ENCODE measurements at regions not wholly inside any gene's neighbourhood (a gene's known extent, or its start where the extent isn't known, plus 50 kb on each side); places are given as distances from the start of the nearest gene placed in this dataset.

DNA sequence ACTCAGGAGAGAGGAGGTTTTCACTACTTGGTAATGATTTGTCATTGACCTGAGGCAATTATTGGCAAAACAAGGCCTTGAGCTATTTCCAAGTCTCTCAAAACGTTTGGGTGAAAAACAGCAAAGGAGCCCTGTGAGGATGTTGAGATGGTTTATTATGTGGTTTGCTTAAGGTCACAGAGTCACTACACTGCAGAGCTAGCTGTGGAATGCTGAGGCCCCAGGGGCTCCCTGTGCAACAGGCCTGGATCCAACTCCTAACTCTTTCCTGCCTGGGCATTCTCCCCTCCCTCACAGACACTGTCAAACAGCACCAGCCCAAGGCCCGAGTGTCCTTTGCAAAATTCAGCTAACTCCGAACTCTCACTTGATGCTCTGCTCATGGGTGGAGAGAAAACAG, 754.6 kb upstream of the SOX11 start:
- no peak for TF ChIP-seq POLR2AphosphoS5 (IDR thresholded peaks at IDR 0.05; ENCODE audit: low read depth, low read length)
- no peak for TF ChIP-seq SIN3A (IDR thresholded peaks at IDR 0.05; ENCODE audit: borderline replicate concordance, insufficient read depth, low read length)
- TF ChIP-seq, protein P1, sequence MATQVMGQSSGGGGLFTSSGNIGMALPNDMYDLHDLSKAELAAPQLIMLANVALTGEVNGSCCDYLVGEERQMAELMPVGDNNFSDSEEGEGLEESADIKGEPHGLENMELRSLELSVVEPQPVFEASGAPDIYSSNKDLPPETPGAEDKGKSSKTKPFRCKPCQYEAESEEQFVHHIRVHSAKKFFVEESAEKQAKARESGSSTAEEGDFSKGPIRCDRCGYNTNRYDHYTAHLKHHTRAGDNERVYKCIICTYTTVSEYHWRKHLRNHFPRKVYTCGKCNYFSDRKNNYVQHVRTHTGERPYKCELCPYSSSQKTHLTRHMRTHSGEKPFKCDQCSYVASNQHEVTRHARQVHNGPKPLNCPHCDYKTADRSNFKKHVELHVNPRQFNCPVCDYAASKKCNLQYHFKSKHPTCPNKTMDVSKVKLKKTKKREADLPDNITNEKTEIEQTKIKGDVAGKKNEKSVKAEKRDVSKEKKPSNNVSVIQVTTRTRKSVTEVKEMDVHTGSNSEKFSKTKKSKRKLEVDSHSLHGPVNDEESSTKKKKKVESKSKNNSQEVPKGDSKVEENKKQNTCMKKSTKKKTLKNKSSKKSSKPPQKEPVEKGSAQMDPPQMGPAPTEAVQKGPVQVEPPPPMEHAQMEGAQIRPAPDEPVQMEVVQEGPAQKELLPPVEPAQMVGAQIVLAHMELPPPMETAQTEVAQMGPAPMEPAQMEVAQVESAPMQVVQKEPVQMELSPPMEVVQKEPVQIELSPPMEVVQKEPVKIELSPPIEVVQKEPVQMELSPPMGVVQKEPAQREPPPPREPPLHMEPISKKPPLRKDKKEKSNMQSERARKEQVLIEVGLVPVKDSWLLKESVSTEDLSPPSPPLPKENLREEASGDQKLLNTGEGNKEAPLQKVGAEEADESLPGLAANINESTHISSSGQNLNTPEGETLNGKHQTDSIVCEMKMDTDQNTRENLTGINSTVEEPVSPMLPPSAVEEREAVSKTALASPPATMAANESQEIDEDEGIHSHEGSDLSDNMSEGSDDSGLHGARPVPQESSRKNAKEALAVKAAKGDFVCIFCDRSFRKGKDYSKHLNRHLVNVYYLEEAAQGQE (IDR thresholded peaks at IDR 0.05; ENCODE audit: insufficient read depth in 1 of 2, low read depth in 2 of 2, low read length in 2 of 2), result no peak
- no peak for TF ChIP-seq TAF1 (IDR thresholded peaks at IDR 0.05; ENCODE audit: borderline replicate concordance, insufficient read depth, low read length)
- no peak for TF ChIP-seq FOXP2 (optimal IDR thresholded peaks at IDR 0.05; ENCODE audit: borderline replicate concordance, extremely low read depth, extremely low read length, insufficient read depth)

GRCh38 chr2:4938206-4938605, 754.0 kb upstream of the SOX11 start:
- no peak for TF ChIP-seq SIN3A (IDR thresholded peaks at IDR 0.05; ENCODE audit: borderline replicate concordance, insufficient read depth, low read length)
- no peak for TF ChIP-seq POLR2AphosphoS5 (IDR thresholded peaks at IDR 0.05; ENCODE audit: low read depth, low read length)
- no peak for TF ChIP-seq TAF1 (IDR thresholded peaks at IDR 0.05; ENCODE audit: borderline replicate concordance, insufficient read depth, low read length)
- TF ChIP-seq FOXP2 (optimal IDR thresholded peaks at IDR 0.05; ENCODE audit: borderline replicate concordance, extremely low read depth, extremely low read length, insufficient read depth), result no peak
- TF ChIP-seq, protein P1 (IDR thresholded peaks at IDR 0.05; ENCODE audit: insufficient read depth in 1 of 2, low read depth in 2 of 2, low read length in 2 of 2), result no peak

DNA sequence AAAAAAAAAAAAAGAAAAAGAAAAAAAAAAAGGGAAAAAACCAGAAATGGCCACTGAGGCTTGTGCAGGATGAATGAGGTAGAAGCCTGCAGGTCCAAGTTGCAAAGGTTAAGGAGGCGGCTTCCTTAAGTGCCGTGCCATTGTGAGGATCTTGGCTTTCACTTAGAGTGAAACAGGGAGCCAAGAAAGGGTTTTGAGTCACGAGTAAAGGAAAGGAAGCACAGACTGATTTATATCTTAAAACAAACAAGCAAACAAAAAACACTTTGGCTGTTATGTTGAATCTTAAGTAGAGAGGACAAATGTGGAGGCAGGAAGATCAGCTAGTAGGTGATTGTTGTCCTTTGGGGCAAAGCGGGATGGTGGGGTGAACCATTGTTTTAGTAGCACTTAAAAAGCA, 749.7 kb upstream of the SOX11 start:
- TF ChIP-seq POLR2AphosphoS5 (IDR thresholded peaks at IDR 0.05; ENCODE audit: low read depth, low read length) (no peak), SIN3A (IDR thresholded peaks at IDR 0.05; ENCODE audit: borderline replicate concordance, insufficient read depth, low read length) (no peak), FOXP2 (optimal IDR thresholded peaks at IDR 0.05; ENCODE audit: borderline replicate concordance, extremely low read depth, extremely low read length, insufficient read depth) (no peak), TAF1 (IDR thresholded peaks at IDR 0.05; ENCODE audit: borderline replicate concordance, insufficient read depth, low read length) (no peak)
- TF ChIP-seq, protein P1 (IDR thresholded peaks at IDR 0.05; ENCODE audit: insufficient read depth in 1 of 2, low read depth in 2 of 2, low read length in 2 of 2), result no peak

DNA sequence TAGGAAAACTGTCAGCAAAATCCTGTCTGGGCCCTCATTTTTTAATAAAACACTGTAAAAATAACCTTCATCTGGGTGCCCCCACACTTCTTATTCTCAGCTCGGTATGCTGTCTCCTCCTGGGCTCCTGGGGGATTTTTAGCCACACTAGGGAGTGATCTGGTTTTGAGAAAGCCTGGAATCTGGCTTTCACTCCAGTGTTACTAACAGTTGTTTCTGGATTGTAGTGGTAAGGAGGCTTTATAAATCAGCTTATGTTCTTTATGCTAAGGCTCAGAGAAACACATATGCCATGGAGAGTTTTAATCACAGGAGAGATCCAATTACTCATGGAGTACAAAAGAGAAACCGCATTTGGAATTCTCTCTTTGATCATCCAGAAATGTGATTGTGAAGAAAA, 744.3 kb upstream of the SOX11 start:
- TF ChIP-seq TAF1 (IDR thresholded peaks at IDR 0.05; ENCODE audit: borderline replicate concordance, insufficient read depth, low read length) (no peak), SIN3A (IDR thresholded peaks at IDR 0.05; ENCODE audit: borderline replicate concordance, insufficient read depth, low read length) (no peak), POLR2AphosphoS5 (IDR thresholded peaks at IDR 0.05; ENCODE audit: low read depth, low read length) (no peak), FOXP2 (optimal IDR thresholded peaks at IDR 0.05; ENCODE audit: borderline replicate concordance, extremely low read depth, extremely low read length, insufficient read depth) (no peak)
- TF ChIP-seq, protein P1 (IDR thresholded peaks at IDR 0.05; ENCODE audit: insufficient read depth in 1 of 2, low read depth in 2 of 2, low read length in 2 of 2), result no peak

GRCh38 chr2:4951368-4951767, 740.8 kb upstream of the SOX11 start:
- TF ChIP-seq POLR2AphosphoS5 (IDR thresholded peaks at IDR 0.05; ENCODE audit: low read depth, low read length), result no peak
